SH-SY5Y (cell line): ENCODE measurements at regions not wholly inside any gene's neighbourhood (a gene's known extent, or its start where the extent isn't known, plus 50 kb on each side); places are given as distances from the start of the nearest gene placed in this dataset.

ENCODE experiments used
- GATA2 ChIP-seq: IDR thresholded peaks from 2 replicates; pipeline ENCODE4 v1.6.1; 2011; ENCODE audit warnings: mild to moderate bottlenecking, low read depth, low read length
- GATA3 ChIP-seq: IDR thresholded peaks from 2 replicates; pipeline ENCODE4 v1.6.1; 2011; ENCODE audit warnings: low read depth, mild to moderate bottlenecking, low read length, moderate library complexity

DNA sequence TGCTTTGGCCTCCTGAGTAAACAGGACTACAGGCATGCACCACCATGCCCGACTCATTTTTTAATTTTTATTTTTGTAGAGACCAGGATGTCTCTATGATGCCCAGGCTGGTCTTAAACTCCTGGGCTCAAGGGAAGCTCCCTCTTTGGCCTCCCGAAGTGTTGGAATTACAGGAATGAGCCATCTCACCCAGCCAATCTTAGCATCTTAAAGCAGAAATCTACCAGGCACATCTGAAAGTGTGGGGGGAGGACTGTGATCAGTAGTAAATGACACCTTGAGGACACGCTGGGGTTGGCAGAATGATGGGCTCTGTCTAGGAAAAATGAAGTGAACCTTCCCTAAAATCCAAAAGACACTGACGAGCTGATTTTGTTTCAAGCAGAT lies 149.2 kb downstream of the SPATA18 start:
- TF ChIP-seq GATA2 (no peak), GATA3 (no peak)
